Endothelial cell of umbilical vein (primary cell): ENCODE measurements at regions not wholly inside any gene's neighbourhood (a gene's known extent, or its start where the extent isn't known, plus 50 kb on each side); places are given as distances from the start of the nearest gene placed in this dataset.

Source experiments
- FOS ChIP-seq: IDR thresholded peaks from 2 replicates; pipeline ENCODE4 v1.6.1; 2011; ENCODE audit warnings: mild to moderate bottlenecking, low read length, moderate library complexity, borderline replicate concordance; ENCODE audit not compliant: insufficient read depth
- JUN ChIP-seq: IDR thresholded peaks from 2 replicates; pipeline ENCODE4 v1.6.1; 2011; ENCODE audit warnings: borderline replicate concordance, low read depth; ENCODE audit not compliant: insufficient read length, insufficient read depth
- POLR2A ChIP-seq: IDR thresholded peaks from 2 replicates; pipeline ENCODE4 v1.6.1; 2012; ENCODE audit warnings: low read depth, mild to moderate bottlenecking, control low read depth, low read length
- POLR2AphosphoS5 ChIP-seq: IDR thresholded peaks from 2 replicates; pipeline ENCODE4 v1.6.1; 2012; ENCODE audit warnings: low read depth, mild to moderate bottlenecking, control low read depth, low read length, moderate library complexity; ENCODE audit not compliant: insufficient read depth
- TF ChIP-seq, protein P1 (sequence below), 2 donors: IDR thresholded peaks; 1 replicate in 1 of 2; 2 replicates in 1 of 2; pipeline ENCODE4 v1.5.1; 2011; ENCODE audit warnings: low read length in 2 of 2, mild to moderate bottlenecking in 2 of 2, moderate library complexity in 2 of 2, control low read depth in 1 of 2, inconsistent platforms in 1 of 2, low read depth in 1 of 2; ENCODE audit not compliant: insufficient read depth in 1 of 2; ENCODE audit errors: extremely low read depth in 1 of 2
- TF ChIP-seq, protein P2 (sequence below): IDR thresholded peaks from 2 replicates; pipeline ENCODE4 v1.6.1; 2011; ENCODE audit not compliant: insufficient read depth, insufficient read length

- TF ChIP-seq, protein P1, sequence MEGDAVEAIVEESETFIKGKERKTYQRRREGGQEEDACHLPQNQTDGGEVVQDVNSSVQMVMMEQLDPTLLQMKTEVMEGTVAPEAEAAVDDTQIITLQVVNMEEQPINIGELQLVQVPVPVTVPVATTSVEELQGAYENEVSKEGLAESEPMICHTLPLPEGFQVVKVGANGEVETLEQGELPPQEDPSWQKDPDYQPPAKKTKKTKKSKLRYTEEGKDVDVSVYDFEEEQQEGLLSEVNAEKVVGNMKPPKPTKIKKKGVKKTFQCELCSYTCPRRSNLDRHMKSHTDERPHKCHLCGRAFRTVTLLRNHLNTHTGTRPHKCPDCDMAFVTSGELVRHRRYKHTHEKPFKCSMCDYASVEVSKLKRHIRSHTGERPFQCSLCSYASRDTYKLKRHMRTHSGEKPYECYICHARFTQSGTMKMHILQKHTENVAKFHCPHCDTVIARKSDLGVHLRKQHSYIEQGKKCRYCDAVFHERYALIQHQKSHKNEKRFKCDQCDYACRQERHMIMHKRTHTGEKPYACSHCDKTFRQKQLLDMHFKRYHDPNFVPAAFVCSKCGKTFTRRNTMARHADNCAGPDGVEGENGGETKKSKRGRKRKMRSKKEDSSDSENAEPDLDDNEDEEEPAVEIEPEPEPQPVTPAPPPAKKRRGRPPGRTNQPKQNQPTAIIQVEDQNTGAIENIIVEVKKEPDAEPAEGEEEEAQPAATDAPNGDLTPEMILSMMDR (IDR thresholded peaks at IDR 0.05; ENCODE audit: extremely low read depth in 1 of 2, insufficient read depth in 1 of 2, low read depth in 1 of 2, low read length in 2 of 2): no peak
- no peak for TF ChIP-seq POLR2A
- TF ChIP-seq, protein P2, sequence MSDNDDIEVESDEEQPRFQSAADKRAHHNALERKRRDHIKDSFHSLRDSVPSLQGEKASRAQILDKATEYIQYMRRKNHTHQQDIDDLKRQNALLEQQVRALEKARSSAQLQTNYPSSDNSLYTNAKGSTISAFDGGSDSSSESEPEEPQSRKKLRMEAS: no peak
- no peak for TF ChIP-seq FOS
- TF ChIP-seq POLR2AphosphoS5: no peak
- TF ChIP-seq JUN: no peak
Observed at GRCh38 chr15:27665002-27665401, 434.1 kb downstream of the OCA2 start.
